ENCODE measurements at regions not wholly inside any gene's neighbourhood (a gene's known extent, or its start where the extent isn't known, plus 50 kb on each side); places are given as distances from the start of the nearest gene placed in this dataset.

DNA sequence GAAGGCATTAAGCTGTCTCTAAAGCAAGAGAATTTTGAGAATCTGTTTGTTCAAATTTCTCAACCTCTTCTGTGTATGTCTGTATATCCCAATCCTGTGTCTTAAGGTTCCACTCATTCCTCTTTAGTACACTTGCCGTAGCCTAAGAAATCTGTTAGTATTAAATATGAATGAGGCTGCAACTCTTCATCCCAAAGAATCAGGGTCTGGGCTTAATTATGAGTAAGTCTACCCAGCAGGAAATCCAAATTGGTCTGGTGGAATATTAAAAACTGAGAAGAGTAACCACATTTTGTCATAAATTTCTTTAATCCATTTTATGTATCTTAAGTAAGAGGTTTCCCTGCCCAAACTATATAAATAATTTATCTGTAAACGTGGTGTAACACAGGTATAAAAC is 1171.2 kb downstream of the CDH12 start:
- no peak overlapping the region for H3K27ac ChIP-seq (ENCODE audit: low read length)

DNA sequence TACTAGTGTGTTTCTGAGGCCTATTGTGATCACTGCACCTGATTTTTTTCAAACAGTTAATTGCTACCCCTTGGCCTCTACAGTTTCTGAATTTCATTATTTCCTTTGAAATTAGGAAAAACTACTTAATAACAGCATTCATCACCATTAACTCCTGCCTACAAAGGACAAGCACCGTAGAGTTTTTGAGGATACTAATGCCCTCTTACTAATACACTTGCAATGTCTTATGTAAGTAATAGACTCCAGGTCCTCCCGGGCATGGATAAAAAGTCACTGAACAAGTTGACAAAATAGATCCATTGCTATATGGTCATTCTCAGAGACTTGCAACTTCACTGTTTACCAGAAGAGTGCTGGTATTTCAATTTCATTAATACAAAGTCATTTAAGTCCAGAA is 1172.5 kb downstream of the CDH12 start:
- H2AFZ ChIP-seq (ENCODE audit: low read depth, low read length): no peak overlapping the region
- no peaks in the 10 kb centered on the region for H3K27me3 ChIP-seq (ENCODE audit: low read depth, low read length)
- no peaks in the 10 kb centered on the region for H3K4me1 ChIP-seq (ENCODE audit: low read length)
- H3K9ac ChIP-seq (ENCODE audit: low read length): no peak overlapping the region
- H3K36me3 ChIP-seq (replicated peaks; ENCODE audit: low read depth, low read length): no peaks in the 10 kb centered on the region
- no peak overlapping the region for H3K27ac ChIP-seq (ENCODE audit: low read length)
- H3K4me3 ChIP-seq (ENCODE audit: low read length): no peak overlapping the region
- H3K79me2 ChIP-seq (ENCODE audit: low read length): no peaks in the 10 kb centered on the region
- TF ChIP-seq, protein P1, sequence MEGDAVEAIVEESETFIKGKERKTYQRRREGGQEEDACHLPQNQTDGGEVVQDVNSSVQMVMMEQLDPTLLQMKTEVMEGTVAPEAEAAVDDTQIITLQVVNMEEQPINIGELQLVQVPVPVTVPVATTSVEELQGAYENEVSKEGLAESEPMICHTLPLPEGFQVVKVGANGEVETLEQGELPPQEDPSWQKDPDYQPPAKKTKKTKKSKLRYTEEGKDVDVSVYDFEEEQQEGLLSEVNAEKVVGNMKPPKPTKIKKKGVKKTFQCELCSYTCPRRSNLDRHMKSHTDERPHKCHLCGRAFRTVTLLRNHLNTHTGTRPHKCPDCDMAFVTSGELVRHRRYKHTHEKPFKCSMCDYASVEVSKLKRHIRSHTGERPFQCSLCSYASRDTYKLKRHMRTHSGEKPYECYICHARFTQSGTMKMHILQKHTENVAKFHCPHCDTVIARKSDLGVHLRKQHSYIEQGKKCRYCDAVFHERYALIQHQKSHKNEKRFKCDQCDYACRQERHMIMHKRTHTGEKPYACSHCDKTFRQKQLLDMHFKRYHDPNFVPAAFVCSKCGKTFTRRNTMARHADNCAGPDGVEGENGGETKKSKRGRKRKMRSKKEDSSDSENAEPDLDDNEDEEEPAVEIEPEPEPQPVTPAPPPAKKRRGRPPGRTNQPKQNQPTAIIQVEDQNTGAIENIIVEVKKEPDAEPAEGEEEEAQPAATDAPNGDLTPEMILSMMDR (IDR thresholded peaks at IDR 0.05; ENCODE audit: low read depth, low read length): no peak
- TF ChIP-seq EZH2phosphoT487 (IDR thresholded peaks at IDR 0.05; ENCODE audit: low read depth): no peak
- no peak overlapping the region for H3K4me2 ChIP-seq (ENCODE audit: low read length)
- H4K20me1 ChIP-seq (ENCODE audit: insufficient read depth, low read length): no peaks in the 10 kb centered on the region
- no peaks in the 10 kb centered on the region for H3K9me3 ChIP-seq (ENCODE audit: insufficient read depth, low read length)

More for the DNA sequence above, 1171.2 kb downstream of the CDH12 start:
- no peak overlapping the region for H3K4me2 ChIP-seq (ENCODE audit: low read length)
- TF ChIP-seq EZH2phosphoT487 (IDR thresholded peaks at IDR 0.05; ENCODE audit: low read depth): no peak
- TF ChIP-seq, protein P1 (IDR thresholded peaks at IDR 0.05; ENCODE audit: low read depth, low read length): no peak
- H4K20me1 ChIP-seq (ENCODE audit: insufficient read depth, low read length): no peaks in the 10 kb centered on the region
- no peak overlapping the region for H3K9ac ChIP-seq (ENCODE audit: low read length)
- H3K36me3 ChIP-seq (replicated peaks; ENCODE audit: low read depth, low read length): no peaks in the 10 kb centered on the region
- no peaks in the 10 kb centered on the region for H3K4me1 ChIP-seq (ENCODE audit: low read length)
- no peaks in the 10 kb centered on the region for H3K27me3 ChIP-seq (ENCODE audit: low read depth, low read length)
- H3K4me3 ChIP-seq (ENCODE audit: low read length): no peak overlapping the region
- H3K79me2 ChIP-seq (ENCODE audit: low read length): no peaks in the 10 kb centered on the region
- H2AFZ ChIP-seq (ENCODE audit: low read depth, low read length): no peak overlapping the region
- no peaks in the 10 kb centered on the region for H3K9me3 ChIP-seq (ENCODE audit: insufficient read depth, low read length)

DNA sequence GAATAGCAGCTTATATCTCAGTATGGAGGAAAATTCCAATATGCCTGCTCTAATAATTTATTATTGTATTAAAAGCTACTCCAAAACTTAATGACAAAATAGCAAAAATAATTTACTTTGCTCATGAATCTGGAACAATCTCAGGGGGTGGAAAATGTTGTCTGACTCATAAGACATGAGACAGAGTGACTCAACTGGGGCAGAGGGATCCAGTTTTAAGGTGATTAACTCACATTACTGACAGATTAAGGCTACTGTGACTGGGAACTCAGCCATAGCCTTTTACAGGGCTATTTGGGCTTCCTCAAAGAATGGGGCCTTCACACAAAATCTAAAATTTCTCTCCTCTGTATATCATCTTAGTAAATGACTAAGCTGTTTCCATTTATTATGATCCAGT is 1172.9 kb downstream of the CDH12 start:
- no peak for TF ChIP-seq EZH2phosphoT487 (IDR thresholded peaks at IDR 0.05; ENCODE audit: low read depth)
- TF ChIP-seq, protein P1 (IDR thresholded peaks at IDR 0.05; ENCODE audit: low read depth, low read length): no peak
- Histone ChIP-seq H3K4me3 (ENCODE audit: low read length) (no peak overlapping the region), H3K4me1 (ENCODE audit: low read length) (no peaks in the 10 kb centered on the region), H3K79me2 (ENCODE audit: low read length) (no peaks in the 10 kb centered on the region), H2AFZ (ENCODE audit: low read depth, low read length) (no peak overlapping the region), H3K27ac (ENCODE audit: low read length) (no peak overlapping the region), H3K36me3 (replicated peaks; ENCODE audit: low read depth, low read length) (no peaks in the 10 kb centered on the region), H3K4me2 (ENCODE audit: low read length) (no peak overlapping the region), H4K20me1 (ENCODE audit: insufficient read depth, low read length) (no peaks in the 10 kb centered on the region), H3K9me3 (ENCODE audit: insufficient read depth, low read length) (no peaks in the 10 kb centered on the region), H3K27me3 (ENCODE audit: low read depth, low read length) (no peaks in the 10 kb centered on the region), H3K9ac (ENCODE audit: low read length) (no peak overlapping the region)

DNA sequence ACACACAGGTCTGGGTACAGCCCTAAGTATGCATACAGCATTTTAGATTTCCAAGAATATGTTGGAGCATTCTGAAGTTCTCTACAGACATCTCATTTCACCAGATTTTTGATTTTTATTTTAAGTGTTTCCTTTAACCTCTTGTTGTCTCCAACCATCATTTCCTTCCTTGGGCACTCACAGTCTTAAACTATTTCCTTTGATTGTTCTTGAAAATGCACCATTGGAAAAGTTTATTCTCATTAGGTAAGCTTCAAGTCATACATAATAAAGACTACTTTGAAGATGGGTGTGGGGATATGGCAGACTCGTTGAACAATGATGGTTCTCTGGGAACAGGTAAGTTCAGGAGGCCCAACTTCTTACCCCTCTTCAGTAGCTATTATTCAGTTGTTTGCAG is 1174.6 kb downstream of the CDH12 start:
- TF ChIP-seq EZH2phosphoT487 (IDR thresholded peaks at IDR 0.05; ENCODE audit: low read depth): no peak
- TF ChIP-seq, protein P1 (IDR thresholded peaks at IDR 0.05; ENCODE audit: low read depth, low read length): no peak
- no peak overlapping the region for H3K9ac ChIP-seq (ENCODE audit: low read length)
- H2AFZ ChIP-seq (ENCODE audit: low read depth, low read length): no peak overlapping the region
- no peak overlapping the region for H3K27ac ChIP-seq (ENCODE audit: low read length)
- H4K20me1 ChIP-seq (ENCODE audit: insufficient read depth, low read length): no peaks in the 10 kb centered on the region
- no peaks in the 10 kb centered on the region for H3K27me3 ChIP-seq (ENCODE audit: low read depth, low read length)
- no peaks in the 10 kb centered on the region for H3K79me2 ChIP-seq (ENCODE audit: low read length)
- H3K9me3 ChIP-seq (ENCODE audit: insufficient read depth, low read length): no peaks in the 10 kb centered on the region
- H3K4me1 ChIP-seq (ENCODE audit: low read length): no peaks in the 10 kb centered on the region
- H3K36me3 ChIP-seq (replicated peaks; ENCODE audit: low read depth, low read length): no peaks in the 10 kb centered on the region
- H3K4me3 ChIP-seq (ENCODE audit: low read length): no peak overlapping the region
- H3K4me2 ChIP-seq (ENCODE audit: low read length): no peak overlapping the region
